ENCODE measurements at regions not wholly inside any gene's neighbourhood (a gene's known extent, or its start where the extent isn't known, plus 50 kb on each side); places are given as distances from the start of the nearest gene placed in this dataset.

GRCh38 chr4:176568238-176568637, 224.5 kb downstream of the VEGFC start:
- no peak for DNase-seq (ENCODE audit: low spot score)
- no peak for ATAC-seq

- DNase-seq (ENCODE audit: low spot score) (no peak), ATAC-seq (no peak)
These were observed 223.4 kb downstream of the VEGFC start for GRCh38 chr4:176569301-176569700.

GRCh38 chr4:176571206-176571605, 221.5 kb downstream of the VEGFC start:
- DNase-seq (ENCODE audit: low spot score) (no peak), ATAC-seq (no peak)

- no peak for ATAC-seq
- no peak for DNase-seq (ENCODE audit: low spot score)
These were observed 217.5 kb downstream of the VEGFC start for GRCh38 chr4:176575141-176575730.

GRCh38 chr4:176579226-176579625, 213.5 kb downstream of the VEGFC start:
- ATAC-seq (peak; percentile 48), DNase-seq (ENCODE audit: low spot score) (no peak)

- ATAC-seq, result no peak
- DNase-seq (ENCODE audit: low spot score), result no peak
These were observed 209.4 kb downstream of the VEGFC start for GRCh38 chr4:176583278-176583677.

- no peak for DNase-seq (ENCODE audit: low spot score)
- no peak for ATAC-seq
These were observed 208.6 kb downstream of the VEGFC start for GRCh38 chr4:176584031-176584606.

- DNase-seq (ENCODE audit: low spot score), result no peak
- ATAC-seq, result no peak
These were observed 204.8 kb downstream of the VEGFC start for GRCh38 chr4:176587920-176588319.

- ATAC-seq (no peak), DNase-seq (ENCODE audit: low spot score) (no peak)
These were observed 204.3 kb downstream of the VEGFC start for GRCh38 chr4:176588436-176588835.

- DNase-seq (ENCODE audit: low spot score) (no peak), ATAC-seq (no peak)
These were observed 199.6 kb downstream of the VEGFC start for GRCh38 chr4:176592976-176593670.

- ATAC-seq (no peak), DNase-seq (ENCODE audit: low spot score) (no peak)
These were observed 198.8 kb downstream of the VEGFC start for GRCh38 chr4:176593943-176594342.

GRCh38 chr4:176595257-176595656, 197.5 kb downstream of the VEGFC start:
- ATAC-seq, result no peak

GRCh38 chr4:176601124-176601523, 191.6 kb downstream of the VEGFC start:
- ATAC-seq (no peak), DNase-seq (ENCODE audit: low spot score) (no peak)

More at GRCh38 chr4:176595257-176595656, 197.5 kb downstream of the VEGFC start:
- DNase-seq (ENCODE audit: low spot score), result no peak

- DNase-seq (ENCODE audit: low spot score) (no peak), ATAC-seq (no peak)
These were observed 184.9 kb downstream of the VEGFC start for GRCh38 chr4:176607807-176608206.

GRCh38 chr4:176608346-176608745, 184.4 kb downstream of the VEGFC start:
- no peak for DNase-seq (ENCODE audit: low spot score)
- ATAC-seq, result no peak

GRCh38 chr4:176610594-176610993, 182.1 kb downstream of the VEGFC start:
- ATAC-seq (no peak), DNase-seq (ENCODE audit: low spot score) (no peak)

- ATAC-seq, result no peak
These were observed 181.3 kb downstream of the VEGFC start for GRCh38 chr4:176611381-176611780.

GRCh38 chr4:176611951-176612350, 180.8 kb downstream of the VEGFC start:
- DNase-seq (ENCODE audit: low spot score), result no peak
- ATAC-seq, result no peak

More at GRCh38 chr4:176611381-176611780, 181.3 kb downstream of the VEGFC start:
- no peak for DNase-seq (ENCODE audit: low spot score)

- DNase-seq (ENCODE audit: low spot score) (no peak), ATAC-seq (no peak)
These were observed 177.9 kb downstream of the VEGFC start for GRCh38 chr4:176614793-176615192.

GRCh38 chr4:176616151-176616550, 176.6 kb downstream of the VEGFC start:
- DNase-seq (ENCODE audit: low spot score) (no peak), ATAC-seq (no peak)

GRCh38 chr4:176618138-176618537, 174.6 kb downstream of the VEGFC start:
- ATAC-seq (no peak), DNase-seq (ENCODE audit: low spot score) (no peak)

- DNase-seq (ENCODE audit: low spot score) (no peak), ATAC-seq (no peak)
These were observed 173.3 kb downstream of the VEGFC start for GRCh38 chr4:176619430-176619829.

All from left lobe of liver (tissue), 2 donors.